ENCODE measurements at regions not wholly inside any gene's neighbourhood (a gene's known extent, or its start where the extent isn't known, plus 50 kb on each side); places are given as distances from the start of the nearest gene placed in this dataset.

GRCh38 chr3:127394031-127394430 is 106.2 kb upstream of the PRR20G start:
- TF ChIP-seq POLR2A (IDR thresholded peaks at IDR 0.05): no peak
- TF ChIP-seq CTCF (IDR thresholded peaks at IDR 0.05): no peak
- TF ChIP-seq EP300 (IDR thresholded peaks at IDR 0.05): no peak
